Activated CD8-positive, alpha-beta T cell treated with anti-CD3 and anti-CD28 coated beads for 36 hours (primary cell): ENCODE measurements at regions not wholly inside any gene's neighbourhood (a gene's known extent, or its start where the extent isn't known, plus 50 kb on each side); places are given as distances from the start of the nearest gene placed in this dataset.

Experiments used
- ATAC-seq: fragments of 200-7000 bp; cut with Tn5 transposase; one replicate; pipeline ENCODE4 v1.10.0; 2021; ENCODE audit warnings: mild to moderate bottlenecking, moderate library complexity
- CTCF ChIA-PET: fragments of 350-600 bp; sonication (Branson Sonifier 250); formaldehyde crosslinking; loops from one replicate; lab custom pipeline; 2021; ENCODE audit warnings: antibody characterized with exemption; lab: Charles Lee
- POLR2A ChIA-PET: fragments of 350-600 bp; sonication (Branson Sonifier 250); formaldehyde crosslinking; loops from one replicate; lab custom pipeline; 2021; ENCODE audit warnings: antibody characterized with exemption; lab: Charles Lee
- DNase-seq: peaks from one replicate; pipeline ENCODE4 v3.0.0-alpha.2; 2020
- H3K27ac Mint-ChIP-seq: one replicate; pipeline ENCODE4 v1.8.0; 2021; ENCODE audit warnings: mild to moderate bottlenecking, mixed read lengths
- H3K27me3 Mint-ChIP-seq: one replicate; pipeline ENCODE4 v1.8.0; 2021; ENCODE audit warnings: mixed read lengths
- H3K36me3 Mint-ChIP-seq: one replicate; pipeline ENCODE4 v1.8.0; 2021; ENCODE audit warnings: low read depth, mixed read lengths
- H3K4me1 Mint-ChIP-seq: one replicate; pipeline ENCODE4 v1.8.0; 2021; ENCODE audit warnings: low read depth, mixed read lengths
- H3K4me3 Mint-ChIP-seq: one replicate; pipeline ENCODE4 v1.8.0; 2021; ENCODE audit warnings: mild to moderate bottlenecking, moderate library complexity, mixed read lengths
- H3K9me3 Mint-ChIP-seq: one replicate; pipeline ENCODE4 v1.8.0; 2021; ENCODE audit warnings: mixed read lengths
- intact Hi-C: fragments of 100-400 bp; cut with micrococcal nuclease; formaldehyde crosslinking; loops from one replicate; pipeline ENCODE4 v1.10.0; 2022
- TF ChIP-seq, protein P1 (sequence below): fragments of 200-600 bp; IDR thresholded peaks from one replicate; pipeline ENCODE4 v1.8.0; 2022; ENCODE audit warnings: antibody characterized with exemption, mild to moderate bottlenecking

- ATAC-seq (no peak), DNase-seq (no peak)
- Mint-ChIP-seq H3K9me3 (no peaks in the 10 kb centered on the region), H3K36me3 (no peaks in the 10 kb centered on the region), H3K27ac (no peak overlapping the region), H3K4me1 (no peaks in the 10 kb centered on the region), H3K27me3 (no peaks in the 10 kb centered on the region), H3K4me3 (no peak overlapping the region)
- ChIA-PET CTCF (no interaction called here), POLR2A (no interaction called here)
- TF ChIP-seq, protein P1, sequence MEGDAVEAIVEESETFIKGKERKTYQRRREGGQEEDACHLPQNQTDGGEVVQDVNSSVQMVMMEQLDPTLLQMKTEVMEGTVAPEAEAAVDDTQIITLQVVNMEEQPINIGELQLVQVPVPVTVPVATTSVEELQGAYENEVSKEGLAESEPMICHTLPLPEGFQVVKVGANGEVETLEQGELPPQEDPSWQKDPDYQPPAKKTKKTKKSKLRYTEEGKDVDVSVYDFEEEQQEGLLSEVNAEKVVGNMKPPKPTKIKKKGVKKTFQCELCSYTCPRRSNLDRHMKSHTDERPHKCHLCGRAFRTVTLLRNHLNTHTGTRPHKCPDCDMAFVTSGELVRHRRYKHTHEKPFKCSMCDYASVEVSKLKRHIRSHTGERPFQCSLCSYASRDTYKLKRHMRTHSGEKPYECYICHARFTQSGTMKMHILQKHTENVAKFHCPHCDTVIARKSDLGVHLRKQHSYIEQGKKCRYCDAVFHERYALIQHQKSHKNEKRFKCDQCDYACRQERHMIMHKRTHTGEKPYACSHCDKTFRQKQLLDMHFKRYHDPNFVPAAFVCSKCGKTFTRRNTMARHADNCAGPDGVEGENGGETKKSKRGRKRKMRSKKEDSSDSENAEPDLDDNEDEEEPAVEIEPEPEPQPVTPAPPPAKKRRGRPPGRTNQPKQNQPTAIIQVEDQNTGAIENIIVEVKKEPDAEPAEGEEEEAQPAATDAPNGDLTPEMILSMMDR, result no peak
- intact Hi-C loops, result no loop called here
These were observed 81.9 kb downstream of the BMP4 start for GRCh38 chr14:53874704-53875103.

GRCh38 chr14:53872681-53873089 lies 83.9 kb downstream of the BMP4 start:
- Mint-ChIP-seq H3K36me3 (no peaks in the 10 kb centered on the region), H3K27me3 (no peaks in the 10 kb centered on the region), H3K4me1 (no peaks in the 10 kb centered on the region), H3K4me3 (no peak overlapping the region), H3K9me3 (no peaks in the 10 kb centered on the region), H3K27ac (no peak overlapping the region)
- POLR2A ChIA-PET, result no interaction called here
- TF ChIP-seq, protein P1, result no peak
- ATAC-seq (no peak), DNase-seq (no peak)
- intact Hi-C loops, result no loop called here
- CTCF ChIA-PET, result no interaction called here

- DNase-seq (no peak), ATAC-seq (no peak)
- Mint-ChIP-seq H3K4me1 (no peaks in the 10 kb centered on the region), H3K27ac (no peak overlapping the region), H3K9me3 (no peaks in the 10 kb centered on the region), H3K4me3 (no peak overlapping the region), H3K36me3 (no peaks in the 10 kb centered on the region), H3K27me3 (no peaks in the 10 kb centered on the region)
- CTCF ChIA-PET, result no interaction called here
- intact Hi-C loops, result no loop called here
- POLR2A ChIA-PET, result no interaction called here
- TF ChIP-seq, protein P1, result no peak
These were observed 84.7 kb downstream of the BMP4 start for GRCh38 chr14:53871951-53872350.

GRCh38 chr14:53871011-53871410 lies 85.6 kb downstream of the BMP4 start:
- Mint-ChIP-seq H3K4me3 (no peak overlapping the region), H3K9me3 (no peaks in the 10 kb centered on the region)
- POLR2A ChIA-PET, result no interaction called here

GRCh38 chr14:53865711-53866110 lies 90.9 kb downstream of the BMP4 start:
- POLR2A ChIA-PET, result no interaction called here
- H3K4me1 Mint-ChIP-seq, result no peaks in the 10 kb centered on the region
- no peaks in the 10 kb centered on the region for H3K9me3 Mint-ChIP-seq
- CTCF ChIA-PET, result no interaction called here
- no peaks in the 10 kb centered on the region for H3K27me3 Mint-ChIP-seq
- no peak for ATAC-seq
- no peak overlapping the region for H3K4me3 Mint-ChIP-seq
- H3K36me3 Mint-ChIP-seq, result no peaks in the 10 kb centered on the region
- DNase-seq, result no peak
- no peak overlapping the region for H3K27ac Mint-ChIP-seq
- TF ChIP-seq, protein P1, result no peak
- intact Hi-C loops, result no loop called here

More at GRCh38 chr14:53871011-53871410, 85.6 kb downstream of the BMP4 start:
- CTCF ChIA-PET, result no interaction called here
- Mint-ChIP-seq H3K36me3 (no peaks in the 10 kb centered on the region), H3K4me1 (no peaks in the 10 kb centered on the region), H3K27ac (no peak overlapping the region), H3K27me3 (no peaks in the 10 kb centered on the region)
- DNase-seq (no peak), ATAC-seq (no peak)
- intact Hi-C loops, result no loop called here
- TF ChIP-seq, protein P1, result no peak
